HEK293 (cell line): ENCODE measurements at regions not wholly inside any gene's neighbourhood (a gene's known extent, or its start where the extent isn't known, plus 50 kb on each side); places are given as distances from the start of the nearest gene placed in this dataset.

ENCODE experiments used
- CTCF ChIA-PET: fragments of 350-600 bp; formaldehyde crosslinking; extraction: SDS; loops from one replicate; lab custom pipeline; 2021; ENCODE audit warnings: antibody characterized with exemption; lab: Yijun Ruan, JAX
- POLR2A ChIA-PET: fragments of 300-600 bp; formaldehyde crosslinking; extraction: SDS; loops from one replicate; lab custom pipeline; 2020; ENCODE audit warnings: antibody characterized with exemption, inconsistent platforms; lab: Yijun Ruan, JAX
- H3K27ac ChIP-seq: fragments of 200-500 bp; sonication (Bioruptor generic); 2 replicates; pipeline ENCODE4 v1.5.1; 2014; ENCODE audit warnings: low read depth, low read length, control low read depth, inconsistent platforms; ENCODE audit errors: extremely low read depth
- H3K36me3 ChIP-seq, 2 experiments: fragments of 200-500 bp in 1 of 2; sonication (Bioruptor generic) in 1 of 2; 1 replicate in 1 of 2; 2 replicates in 1 of 2; pipeline ENCODE4 v1.5.1; 2014 to 2017; ENCODE audit warnings: inconsistent platforms in 2 of 2, low read length in 2 of 2; ENCODE audit not compliant: control insufficient read depth in 2 of 2, insufficient read depth in 1 of 2
- H3K4me1 ChIP-seq: fragments of 200-500 bp; sonication (Bioruptor generic); 2 replicates; pipeline ENCODE4 v1.5.1; 2014; ENCODE audit warnings: mild to moderate bottlenecking, low read length, inconsistent platforms; ENCODE audit not compliant: control insufficient read depth, insufficient read depth
- H3K4me3 ChIP-seq: 2 replicates; pipeline ENCODE4 v1.5.1; 2011; ENCODE audit warnings: low read depth, mild to moderate bottlenecking, control low read depth, low read length, moderate library complexity
- H3K9me3 ChIP-seq: fragments of 200-500 bp; sonication (Bioruptor generic); 2 replicates; pipeline ENCODE4 v1.5.1; 2014; ENCODE audit warnings: low read depth, low read length, inconsistent platforms; ENCODE audit not compliant: control insufficient read depth, insufficient read depth
- HOXA7 ChIP-seq: sonication (generic); formaldehyde crosslinking; IDR thresholded peaks from 2 replicates; pipeline ENCODE4 v1.8.1; 2022; ENCODE audit warnings: missing genetic modification reagents, borderline replicate concordance
- MZF1 ChIP-seq: fragments of 450-650 bp; formaldehyde crosslinking; IDR thresholded peaks from 2 replicates; pipeline ENCODE4 v1.5.1; 2017; ENCODE audit warnings: missing biosample characterization, missing genetic modification characterization, borderline replicate concordance
- SETDB1 ChIP-seq: IDR thresholded peaks from one replicate; pipeline ENCODE4 v1.6.1; 2017; ENCODE audit warnings: mild to moderate bottlenecking, low read length, moderate library complexity, mixed read lengths; ENCODE audit not compliant: insufficient read length
- YY1 ChIP-seq: fragments of 450-650 bp; formaldehyde crosslinking; IDR thresholded peaks from 2 replicates; pipeline ENCODE4 v1.5.1; 2018; ENCODE audit warnings: missing biosample characterization, missing genetic modification characterization
- ZBTB7A ChIP-seq: fragments of 450-650 bp; formaldehyde crosslinking; IDR thresholded peaks from 2 replicates; pipeline ENCODE4 v1.5.1; 2016; ENCODE audit warnings: low read depth, missing biosample characterization, missing genetic modification characterization
- ZNF157 ChIP-seq: fragments of 450-650 bp; formaldehyde crosslinking; IDR thresholded peaks from 2 replicates; pipeline ENCODE4 v1.5.1; 2016; ENCODE audit warnings: missing biosample characterization, missing genetic modification characterization
- ZNF514 ChIP-seq: fragments of 450-650 bp; formaldehyde crosslinking; IDR thresholded peaks from 2 replicates; pipeline ENCODE4 v1.5.1; 2016; ENCODE audit warnings: missing biosample characterization, missing genetic modification characterization
- ZNF530 ChIP-seq: fragments of 450-650 bp; formaldehyde crosslinking; IDR thresholded peaks from 2 replicates; pipeline ENCODE4 v1.5.1; 2016; ENCODE audit warnings: low read depth, missing biosample characterization, missing genetic modification characterization
- ZNF549 ChIP-seq: fragments of 450-650 bp; IDR thresholded peaks from 2 replicates; pipeline ENCODE4 v1.5.1; 2018; ENCODE audit warnings: missing biosample characterization, missing genetic modification characterization, mild to moderate bottlenecking, inconsistent platforms, moderate library complexity
- ZNF600 ChIP-seq: fragments of 450-650 bp; formaldehyde crosslinking; IDR thresholded peaks from 2 replicates; pipeline ENCODE4 v1.5.1; 2016; ENCODE audit warnings: missing biosample characterization, missing genetic modification characterization
- ZNF791 ChIP-seq: fragments of 450-650 bp; formaldehyde crosslinking; IDR thresholded peaks from 2 replicates; pipeline ENCODE4 v1.5.1; 2016; ENCODE audit warnings: missing biosample characterization, missing genetic modification characterization
- ZNF843 ChIP-seq: fragments of 450-650 bp; formaldehyde crosslinking; IDR thresholded peaks from 2 replicates; pipeline ENCODE4 v1.5.1; 2016; ENCODE audit warnings: missing biosample characterization, missing genetic modification characterization
- TF ChIP-seq, protein P1 (sequence below): fragments of 450-650 bp; formaldehyde crosslinking; IDR thresholded peaks from 2 replicates; pipeline ENCODE4 v1.5.1; 2017; ENCODE audit warnings: missing biosample characterization, missing genetic modification characterization
- TF ChIP-seq, protein P2 (sequence below): fragments of 450-650 bp; formaldehyde crosslinking; IDR thresholded peaks from 2 replicates; pipeline ENCODE4 v1.5.1; 2017; ENCODE audit warnings: missing biosample characterization, missing genetic modification characterization
- TF ChIP-seq, protein P3 (sequence below): fragments of 450-650 bp; formaldehyde crosslinking; IDR thresholded peaks from 2 replicates; pipeline ENCODE4 v1.5.1; 2016; ENCODE audit warnings: missing biosample characterization, missing genetic modification characterization
- TF ChIP-seq, protein P4 (sequence below): fragments of 450-650 bp; formaldehyde crosslinking; IDR thresholded peaks from 2 replicates; pipeline ENCODE4 v1.5.1; 2017; ENCODE audit warnings: missing biosample characterization, missing genetic modification characterization

DNA sequence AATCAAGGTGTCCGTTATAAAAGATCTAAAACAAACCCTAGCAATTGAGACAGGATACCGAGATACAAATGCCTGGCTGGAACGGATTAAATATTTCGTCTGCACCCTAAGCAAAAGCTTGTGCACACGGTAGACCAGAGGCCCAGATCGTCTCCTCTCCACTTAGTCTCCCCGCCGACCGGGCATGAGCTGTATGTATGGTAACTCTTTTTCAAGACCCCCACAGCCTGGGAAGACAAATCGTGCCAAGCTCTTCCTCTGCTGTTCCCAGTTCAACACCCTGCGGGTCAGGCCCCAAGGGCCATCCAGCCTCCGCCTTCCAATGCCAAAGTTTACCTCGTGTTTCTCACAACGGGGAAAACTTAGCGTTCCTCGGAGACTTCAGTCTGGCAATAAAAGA, 285.7 kb upstream of the GALNT17 start:
- no peaks in the 10 kb centered on the region for H3K9me3 ChIP-seq
- no peaks in the 10 kb centered on the region for H3K36me3 ChIP-seq
- no peaks in the 10 kb centered on the region for H3K4me1 ChIP-seq
- ChIA-PET CTCF (no interaction called here), POLR2A (no interaction called here)
- no peak overlapping the region for H3K27ac ChIP-seq
- TF ChIP-seq ZNF549 (no peak), ZNF514 (tag by site-specific recombination) (no peak), ZBTB7A (tag by site-specific recombination) (no peak), SETDB1 (no peak), ZNF530 (tag by site-specific recombination) (no peak), YY1 (tag by site-specific recombination) (no peak), HOXA7 (CRISPR knock-in tag) (no peak), ZNF843 (tag by site-specific recombination) (no peak), ZNF157 (tag by site-specific recombination) (no peak), MZF1 (tag by site-specific recombination) (no peak), ZNF600 (tag by site-specific recombination) (no peak)
- TF ChIP-seq, protein P1, sequence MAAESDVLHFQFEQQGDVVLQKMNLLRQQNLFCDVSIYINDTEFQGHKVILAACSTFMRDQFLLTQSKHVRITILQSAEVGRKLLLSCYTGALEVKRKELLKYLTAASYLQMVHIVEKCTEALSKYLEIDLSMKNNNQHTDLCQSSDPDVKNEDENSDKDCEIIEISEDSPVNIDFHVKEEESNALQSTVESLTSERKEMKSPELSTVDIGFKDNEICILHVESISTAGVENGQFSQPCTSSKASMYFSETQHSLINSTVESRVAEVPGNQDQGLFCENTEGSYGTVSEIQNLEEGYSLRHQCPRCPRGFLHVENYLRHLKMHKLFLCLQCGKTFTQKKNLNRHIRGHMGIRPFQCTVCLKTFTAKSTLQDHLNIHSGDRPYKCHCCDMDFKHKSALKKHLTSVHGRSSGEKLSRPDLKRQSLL (tag by site-specific recombination), result no peak
- TF ChIP-seq, protein P2, sequence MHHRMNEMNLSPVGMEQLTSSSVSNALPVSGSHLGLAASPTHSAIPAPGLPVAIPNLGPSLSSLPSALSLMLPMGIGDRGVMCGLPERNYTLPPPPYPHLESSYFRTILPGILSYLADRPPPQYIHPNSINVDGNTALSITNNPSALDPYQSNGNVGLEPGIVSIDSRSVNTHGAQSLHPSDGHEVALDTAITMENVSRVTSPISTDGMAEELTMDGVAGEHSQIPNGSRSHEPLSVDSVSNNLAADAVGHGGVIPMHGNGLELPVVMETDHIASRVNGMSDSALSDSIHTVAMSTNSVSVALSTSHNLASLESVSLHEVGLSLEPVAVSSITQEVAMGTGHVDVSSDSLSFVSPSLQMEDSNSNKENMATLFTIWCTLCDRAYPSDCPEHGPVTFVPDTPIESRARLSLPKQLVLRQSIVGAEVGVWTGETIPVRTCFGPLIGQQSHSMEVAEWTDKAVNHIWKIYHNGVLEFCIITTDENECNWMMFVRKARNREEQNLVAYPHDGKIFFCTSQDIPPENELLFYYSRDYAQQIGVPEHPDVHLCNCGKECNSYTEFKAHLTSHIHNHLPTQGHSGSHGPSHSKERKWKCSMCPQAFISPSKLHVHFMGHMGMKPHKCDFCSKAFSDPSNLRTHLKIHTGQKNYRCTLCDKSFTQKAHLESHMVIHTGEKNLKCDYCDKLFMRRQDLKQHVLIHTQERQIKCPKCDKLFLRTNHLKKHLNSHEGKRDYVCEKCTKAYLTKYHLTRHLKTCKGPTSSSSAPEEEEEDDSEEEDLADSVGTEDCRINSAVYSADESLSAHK (tag by site-specific recombination), result no peak
- TF ChIP-seq, protein P3, sequence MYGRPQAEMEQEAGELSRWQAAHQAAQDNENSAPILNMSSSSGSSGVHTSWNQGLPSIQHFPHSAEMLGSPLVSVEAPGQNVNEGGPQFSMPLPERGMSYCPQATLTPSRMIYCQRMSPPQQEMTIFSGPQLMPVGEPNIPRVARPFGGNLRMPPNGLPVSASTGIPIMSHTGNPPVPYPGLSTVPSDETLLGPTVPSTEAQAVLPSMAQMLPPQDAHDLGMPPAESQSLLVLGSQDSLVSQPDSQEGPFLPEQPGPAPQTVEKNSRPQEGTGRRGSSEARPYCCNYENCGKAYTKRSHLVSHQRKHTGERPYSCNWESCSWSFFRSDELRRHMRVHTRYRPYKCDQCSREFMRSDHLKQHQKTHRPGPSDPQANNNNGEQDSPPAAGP (tag by site-specific recombination), result no peak
- H3K4me3 ChIP-seq, result no peak overlapping the region

DNA sequence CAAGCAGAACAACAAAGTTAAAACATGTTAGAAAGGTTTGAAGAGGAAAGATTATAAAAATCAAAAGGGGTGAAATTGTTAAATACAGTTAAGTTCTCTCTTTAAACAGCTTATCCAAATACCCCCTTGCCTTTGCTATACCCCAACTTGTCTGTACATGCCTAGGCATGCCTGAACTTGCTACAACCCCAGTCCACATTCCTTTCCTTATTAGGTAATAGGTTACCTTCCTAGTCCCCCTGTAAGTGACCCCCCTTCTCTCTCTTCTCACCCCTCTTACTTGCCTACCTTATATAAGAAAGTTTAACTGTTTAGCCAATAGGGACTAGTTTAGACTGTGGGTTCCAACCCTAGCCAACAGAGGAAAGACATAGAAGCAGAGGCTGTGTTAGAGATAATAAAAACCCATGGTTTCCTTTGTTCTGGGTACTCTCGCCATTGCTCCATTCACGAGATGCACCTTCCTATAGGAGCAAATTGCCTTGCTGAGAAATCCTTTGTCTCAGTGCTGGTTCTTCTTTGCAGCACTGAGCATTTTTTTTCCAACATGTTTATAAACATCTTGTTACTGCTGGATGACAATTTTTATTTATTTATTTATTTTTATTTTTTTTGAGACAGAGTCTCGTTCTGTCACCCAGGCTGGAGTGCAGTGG, 282.2 kb upstream of the GALNT17 start:
- Histone ChIP-seq H3K4me3 (no peak overlapping the region), H3K4me1 (no peaks in the 10 kb centered on the region), H3K27ac (no peak overlapping the region), H3K9me3 (no peaks in the 10 kb centered on the region), H3K36me3 (no peaks in the 10 kb centered on the region)
- POLR2A ChIA-PET, result no interaction called here
- TF ChIP-seq, protein P4, sequence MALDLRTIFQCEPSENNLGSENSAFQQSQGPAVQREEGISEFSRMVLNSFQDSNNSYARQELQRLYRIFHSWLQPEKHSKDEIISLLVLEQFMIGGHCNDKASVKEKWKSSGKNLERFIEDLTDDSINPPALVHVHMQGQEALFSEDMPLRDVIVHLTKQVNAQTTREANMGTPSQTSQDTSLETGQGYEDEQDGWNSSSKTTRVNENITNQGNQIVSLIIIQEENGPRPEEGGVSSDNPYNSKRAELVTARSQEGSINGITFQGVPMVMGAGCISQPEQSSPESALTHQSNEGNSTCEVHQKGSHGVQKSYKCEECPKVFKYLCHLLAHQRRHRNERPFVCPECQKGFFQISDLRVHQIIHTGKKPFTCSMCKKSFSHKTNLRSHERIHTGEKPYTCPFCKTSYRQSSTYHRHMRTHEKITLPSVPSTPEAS (tag by site-specific recombination), result no peak
- TF ChIP-seq ZNF791, result no peak
- TF ChIP-seq, protein P3 (tag by site-specific recombination), result no peak
- peak; percentile 76 for TF ChIP-seq SETDB1
- CTCF ChIA-PET, result interaction anchor here (1.3 to 1.6 kb wide), 2 partner anchors 8 to 884 kb away, joined by 3 to 5 read pairs; no protein-coding TSS in a partner anchor
